WTC11 (cell line): ENCODE measurements at regions not wholly inside any gene's neighbourhood (a gene's known extent, or its start where the extent isn't known, plus 50 kb on each side); places are given as distances from the start of the nearest gene placed in this dataset.

Experiments
- AFF4 ChIP-seq: sonication (generic); formaldehyde crosslinking; IDR thresholded peaks from 2 replicates; pipeline ENCODE4 v1.8.1; 2023; ENCODE audit warnings: mild to moderate bottlenecking, missing genetic modification reagents, borderline replicate concordance
- ATF1 ChIP-seq: sonication (generic); formaldehyde crosslinking; IDR thresholded peaks from 2 replicates; pipeline ENCODE4 v1.8.1; 2023; ENCODE audit warnings: mild to moderate bottlenecking, moderate library complexity, missing genetic modification reagents
- ATF2 ChIP-seq: sonication (generic); formaldehyde crosslinking; IDR thresholded peaks from 2 replicates; pipeline ENCODE4 v1.8.1; 2022; ENCODE audit warnings: low read depth, missing genetic modification reagents, borderline replicate concordance
- CTCF ChIP-seq: fragments of 200-600 bp; IDR thresholded peaks from 2 replicates; pipeline ENCODE4 v1.8.0; 2022; ENCODE audit warnings: antibody characterized with exemption
- SP1 ChIP-seq: sonication (generic); formaldehyde crosslinking; conservative IDR thresholded peaks from 2 replicates; pipeline ENCODE4 v1.8.1; 2022; ENCODE audit warnings: missing genetic modification reagents
- STAT6 ChIP-seq: sonication (generic); formaldehyde crosslinking; conservative IDR thresholded peaks from 2 replicates; pipeline ENCODE4 v1.8.1; 2023; ENCODE audit warnings: mild to moderate bottlenecking, low read depth, missing genetic modification reagents, moderate library complexity
- TEAD4 ChIP-seq: sonication (generic); formaldehyde crosslinking; IDR thresholded peaks from 2 replicates; pipeline ENCODE4 v1.8.0; 2022; ENCODE audit warnings: mild to moderate bottlenecking, missing genetic modification reagents
- TP53 ChIP-seq: sonication (generic); formaldehyde crosslinking; IDR thresholded peaks from 2 replicates; pipeline ENCODE4 v1.8.1; 2023; ENCODE audit warnings: mild to moderate bottlenecking, missing genetic modification reagents
- USF2 ChIP-seq: sonication (generic); formaldehyde crosslinking; IDR thresholded peaks from 2 replicates; pipeline ENCODE4 v1.8.1; 2023; ENCODE audit warnings: mild to moderate bottlenecking, missing genetic modification reagents, moderate library complexity
- ZNF532 ChIP-seq: fragments of 250-450 bp; sonication (Bioruptor Pico); IDR thresholded peaks from 2 replicates; pipeline ENCODE4 v1.9.0; 2021; ENCODE audit warnings: mild to moderate bottlenecking, borderline replicate concordance
- ZSCAN18 ChIP-seq: fragments of 250-450 bp; sonication (Bioruptor Pico); IDR thresholded peaks from 2 replicates; pipeline ENCODE4 v2.1.2; 2022; ENCODE audit warnings: mild to moderate bottlenecking, moderate library complexity

- TF ChIP-seq ZSCAN18 = no peak
- no peak for TF ChIP-seq CTCF
- TF ChIP-seq ZNF532 (CRISPR knock-in tag) = no peak
- TF ChIP-seq TEAD4 = no peak
- no peak for TF ChIP-seq SP1 (CRISPR knock-in tag)
- no peak for TF ChIP-seq AFF4 (CRISPR knock-in tag)
- TF ChIP-seq STAT6 (CRISPR knock-in tag) = no peak
- no peak for TF ChIP-seq ATF2
- TF ChIP-seq TP53 (CRISPR knock-in tag) = no peak
- TF ChIP-seq ATF1 (CRISPR knock-in tag) = no peak
- TF ChIP-seq USF2 (CRISPR knock-in tag) = no peak
Measured at GRCh38 chr5:30475429-30475828, 718.1 kb upstream of the CDH6 start.
